Prostate gland (tissue), 2 donors: ENCODE measurements at regions not wholly inside any gene's neighbourhood (a gene's known extent, or its start where the extent isn't known, plus 50 kb on each side); places are given as distances from the start of the nearest gene placed in this dataset.

Experiments
- POLR2A ChIP-seq: fragments of 450-650 bp; IDR thresholded peaks from one replicate; pipeline ENCODE4 v1.6.1; 2016; ENCODE audit warnings: antibody characterized with exemption, mild to moderate bottlenecking
- POLR2AphosphoS5 ChIP-seq: sonication (generic); formaldehyde crosslinking; IDR thresholded peaks from one replicate; pipeline ENCODE4 v1.6.1; 2017; ENCODE audit warnings: antibody characterized with exemption
- TF ChIP-seq, protein P1 (sequence below), 4 experiments: fragments of 200-600 bp in 2 of 4; fragments of 450-650 bp in 2 of 4; sonication (generic) in 2 of 4; IDR thresholded peaks; 1 replicate in 3 of 4; 2 replicates in 1 of 4; pipeline ENCODE4 v1.5.1; 2016 to 2019; ENCODE audit warnings: antibody characterized with exemption in 4 of 4, mild to moderate bottlenecking in 2 of 4, moderate library complexity in 2 of 4

GRCh38 chr4:71267244-71267643 is 71.6 kb upstream of the SLC4A4 start:
- TF ChIP-seq, protein P1, sequence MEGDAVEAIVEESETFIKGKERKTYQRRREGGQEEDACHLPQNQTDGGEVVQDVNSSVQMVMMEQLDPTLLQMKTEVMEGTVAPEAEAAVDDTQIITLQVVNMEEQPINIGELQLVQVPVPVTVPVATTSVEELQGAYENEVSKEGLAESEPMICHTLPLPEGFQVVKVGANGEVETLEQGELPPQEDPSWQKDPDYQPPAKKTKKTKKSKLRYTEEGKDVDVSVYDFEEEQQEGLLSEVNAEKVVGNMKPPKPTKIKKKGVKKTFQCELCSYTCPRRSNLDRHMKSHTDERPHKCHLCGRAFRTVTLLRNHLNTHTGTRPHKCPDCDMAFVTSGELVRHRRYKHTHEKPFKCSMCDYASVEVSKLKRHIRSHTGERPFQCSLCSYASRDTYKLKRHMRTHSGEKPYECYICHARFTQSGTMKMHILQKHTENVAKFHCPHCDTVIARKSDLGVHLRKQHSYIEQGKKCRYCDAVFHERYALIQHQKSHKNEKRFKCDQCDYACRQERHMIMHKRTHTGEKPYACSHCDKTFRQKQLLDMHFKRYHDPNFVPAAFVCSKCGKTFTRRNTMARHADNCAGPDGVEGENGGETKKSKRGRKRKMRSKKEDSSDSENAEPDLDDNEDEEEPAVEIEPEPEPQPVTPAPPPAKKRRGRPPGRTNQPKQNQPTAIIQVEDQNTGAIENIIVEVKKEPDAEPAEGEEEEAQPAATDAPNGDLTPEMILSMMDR (IDR thresholded peaks at IDR 0.05) = no peak
- no peak for TF ChIP-seq POLR2A
- TF ChIP-seq POLR2AphosphoS5 = no peak
